GM06990 (cell line): ENCODE measurements at regions not wholly inside any gene's neighbourhood (a gene's known extent, or its start where the extent isn't known, plus 50 kb on each side); places are given as distances from the start of the nearest gene placed in this dataset.
"Not testable (repeated sequence)": the region's sequence is repeated elsewhere in the genome, so short reads cannot be mapped to it uniquely, and the experiment has no call there.

Source experiments
- DNase-seq: peaks from one replicate; pipeline ENCODE4 v3.0.0-alpha.2; 2011; ENCODE audit not compliant: insufficient read length; ENCODE audit errors: extremely low read depth
- H3K27me3 ChIP-seq: replicated peaks from 2 replicates; pipeline ENCODE4 v1.6.0; 2011; ENCODE audit warnings: low read length; ENCODE audit not compliant: control insufficient read depth, insufficient read depth
- H3K36me3 ChIP-seq: 2 replicates; pipeline ENCODE4 v1.5.1; 2011; ENCODE audit warnings: low read length; ENCODE audit not compliant: control insufficient read depth, insufficient read depth
- H3K4me3 ChIP-seq: replicated peaks from 2 replicates; pipeline ENCODE4 v1.5.1; 2011; ENCODE audit warnings: low read depth, mild to moderate bottlenecking, control low read depth, low read length
- TF ChIP-seq, protein P1 (sequence below): IDR thresholded peaks from 2 replicates; pipeline ENCODE4 v1.5.1; 2011; ENCODE audit warnings: low read length, control low read depth, mild to moderate bottlenecking, inconsistent platforms; ENCODE audit not compliant: insufficient read depth, poor library complexity, severe bottlenecking

DNA sequence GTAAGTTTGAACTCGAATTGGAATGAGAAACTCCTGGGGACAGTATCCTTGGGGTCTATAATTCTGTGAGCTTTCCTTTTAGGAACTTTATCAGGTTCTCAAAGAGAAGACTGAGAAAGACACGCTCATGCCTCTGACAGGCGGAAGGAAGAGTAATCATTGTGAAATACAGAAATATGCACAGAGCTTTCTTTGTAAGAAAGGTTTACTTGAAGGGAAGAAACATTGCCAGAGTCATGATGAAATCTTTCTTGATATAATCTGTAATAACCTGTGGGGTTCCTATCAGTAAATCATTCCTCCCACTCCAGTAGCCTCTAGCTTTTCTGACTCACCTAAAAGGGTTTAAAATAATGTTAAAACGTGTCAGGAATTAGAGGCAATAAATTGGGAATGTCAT is 83.6 kb upstream of the CCDC39 start:
- TF ChIP-seq, protein P1, sequence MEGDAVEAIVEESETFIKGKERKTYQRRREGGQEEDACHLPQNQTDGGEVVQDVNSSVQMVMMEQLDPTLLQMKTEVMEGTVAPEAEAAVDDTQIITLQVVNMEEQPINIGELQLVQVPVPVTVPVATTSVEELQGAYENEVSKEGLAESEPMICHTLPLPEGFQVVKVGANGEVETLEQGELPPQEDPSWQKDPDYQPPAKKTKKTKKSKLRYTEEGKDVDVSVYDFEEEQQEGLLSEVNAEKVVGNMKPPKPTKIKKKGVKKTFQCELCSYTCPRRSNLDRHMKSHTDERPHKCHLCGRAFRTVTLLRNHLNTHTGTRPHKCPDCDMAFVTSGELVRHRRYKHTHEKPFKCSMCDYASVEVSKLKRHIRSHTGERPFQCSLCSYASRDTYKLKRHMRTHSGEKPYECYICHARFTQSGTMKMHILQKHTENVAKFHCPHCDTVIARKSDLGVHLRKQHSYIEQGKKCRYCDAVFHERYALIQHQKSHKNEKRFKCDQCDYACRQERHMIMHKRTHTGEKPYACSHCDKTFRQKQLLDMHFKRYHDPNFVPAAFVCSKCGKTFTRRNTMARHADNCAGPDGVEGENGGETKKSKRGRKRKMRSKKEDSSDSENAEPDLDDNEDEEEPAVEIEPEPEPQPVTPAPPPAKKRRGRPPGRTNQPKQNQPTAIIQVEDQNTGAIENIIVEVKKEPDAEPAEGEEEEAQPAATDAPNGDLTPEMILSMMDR: no peak
- no peak for DNase-seq
- Histone ChIP-seq H3K36me3 (no peaks in the 10 kb centered on the region), H3K4me3 (no peak overlapping the region), H3K27me3 (no peaks in the 10 kb centered on the region)

DNA sequence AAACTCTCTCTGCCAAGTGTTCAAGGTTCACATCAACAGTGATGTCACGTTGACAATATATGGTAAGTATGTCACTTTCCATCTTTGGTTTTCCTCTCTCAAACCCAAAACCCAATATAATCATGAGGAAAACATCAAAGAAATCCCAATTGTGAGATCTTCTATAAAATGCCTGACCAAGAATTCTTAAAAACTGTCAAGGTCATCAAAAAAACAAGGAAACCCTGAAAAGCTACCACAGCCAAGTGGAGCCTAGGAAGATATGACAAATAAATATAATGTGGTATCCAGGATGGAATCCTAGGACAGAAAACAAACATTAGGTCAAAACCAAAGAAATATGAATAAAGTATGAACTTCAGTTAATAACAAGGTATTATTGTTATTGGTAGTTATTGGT is 85.2 kb upstream of the CCDC39 start:
- TF ChIP-seq, protein P1: no peak
- Histone ChIP-seq H3K4me3 (no peak overlapping the region), H3K36me3 (no peaks in the 10 kb centered on the region), H3K27me3 (no peaks in the 10 kb centered on the region)
- no peak for DNase-seq

DNA sequence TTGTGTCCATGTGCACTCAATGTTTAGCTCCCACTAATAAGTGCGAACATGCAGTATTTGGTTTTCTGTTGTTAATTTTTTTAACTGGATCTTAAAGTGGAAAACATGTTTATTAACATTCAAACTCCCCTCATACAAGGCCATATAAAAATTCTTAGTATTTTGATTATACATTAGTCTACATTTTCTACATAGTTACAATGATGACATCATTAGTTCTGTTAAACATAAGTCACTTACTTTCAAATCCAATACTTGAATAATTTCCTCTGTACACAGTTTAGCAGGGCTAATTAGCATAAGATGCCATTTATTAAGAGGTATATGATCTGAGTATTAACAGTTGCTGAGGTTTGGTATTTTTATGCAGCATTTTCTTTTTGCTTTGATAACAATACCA is 91.3 kb upstream of the CCDC39 start:
- Histone ChIP-seq H3K4me3 (no peak overlapping the region), H3K36me3 (no peaks in the 10 kb centered on the region), H3K27me3 (no peaks in the 10 kb centered on the region)
- DNase-seq: no peak
- TF ChIP-seq, protein P1: no peak

DNA sequence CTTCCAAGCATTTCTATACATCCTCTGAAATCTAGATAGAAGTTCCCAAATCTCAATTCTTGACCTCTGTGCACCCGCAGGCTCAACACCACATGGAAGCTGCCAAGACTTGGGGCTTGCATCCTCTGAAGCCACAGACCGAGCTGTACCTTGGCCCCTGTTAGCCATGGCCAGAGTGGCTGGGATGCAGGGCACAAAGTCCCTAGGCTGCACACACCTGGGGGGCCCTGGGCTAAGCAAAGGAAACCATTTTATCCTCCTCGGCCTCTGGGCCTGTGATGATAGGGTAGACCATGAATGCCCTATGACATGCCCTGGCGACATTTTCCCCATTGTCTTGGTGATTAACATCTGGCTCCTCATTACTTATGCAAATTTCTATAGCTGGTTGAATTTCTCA is 97.1 kb upstream of the CCDC39 start:
- TF ChIP-seq, protein P1: no peak
- H3K27me3 ChIP-seq: no peaks in the 10 kb centered on the region
- no peak overlapping the region for H3K4me3 ChIP-seq
- DNase-seq: no peak
- no peaks in the 10 kb centered on the region for H3K36me3 ChIP-seq

DNA sequence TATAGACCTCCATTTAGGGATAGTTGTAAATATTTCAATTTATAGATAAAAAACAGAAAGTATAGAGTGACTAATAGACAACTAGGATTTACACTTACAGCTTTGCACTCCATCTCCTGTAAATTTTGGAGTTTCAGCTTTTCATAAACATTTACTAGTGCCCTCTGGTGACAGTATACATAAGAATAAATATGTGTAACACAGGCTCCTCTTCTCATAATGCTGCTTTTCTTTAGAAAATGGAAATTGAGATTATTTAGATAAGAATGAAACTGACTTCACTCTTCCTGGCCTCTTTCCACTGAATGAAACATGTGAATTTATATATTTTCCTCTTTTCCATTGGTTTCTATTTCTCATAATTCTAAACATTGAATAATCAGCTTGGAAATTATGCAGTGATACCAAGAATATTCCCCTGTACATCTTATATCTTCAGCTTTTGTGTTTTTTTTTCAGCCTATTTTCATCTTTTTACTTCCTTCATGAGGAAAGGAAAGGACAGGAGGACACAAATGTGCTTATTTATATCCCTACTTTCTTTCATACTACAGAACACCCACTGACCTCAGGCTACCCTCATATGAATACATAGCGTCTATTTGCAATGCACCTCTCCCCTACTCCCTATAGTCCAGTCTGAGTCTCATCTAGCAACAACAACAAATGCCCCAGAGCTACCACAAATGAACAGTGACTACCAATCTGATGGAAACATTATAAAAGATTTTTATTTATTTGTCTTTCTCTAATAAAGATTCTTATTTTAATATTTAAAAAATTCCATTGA is 103.1 kb upstream of the CCDC39 start:
- DNase-seq: no peak
- Histone ChIP-seq H3K4me3 (no peak overlapping the region), H3K27me3 (no peaks in the 10 kb centered on the region), H3K36me3 (no peaks in the 10 kb centered on the region)
- TF ChIP-seq, protein P1: no peak

DNA sequence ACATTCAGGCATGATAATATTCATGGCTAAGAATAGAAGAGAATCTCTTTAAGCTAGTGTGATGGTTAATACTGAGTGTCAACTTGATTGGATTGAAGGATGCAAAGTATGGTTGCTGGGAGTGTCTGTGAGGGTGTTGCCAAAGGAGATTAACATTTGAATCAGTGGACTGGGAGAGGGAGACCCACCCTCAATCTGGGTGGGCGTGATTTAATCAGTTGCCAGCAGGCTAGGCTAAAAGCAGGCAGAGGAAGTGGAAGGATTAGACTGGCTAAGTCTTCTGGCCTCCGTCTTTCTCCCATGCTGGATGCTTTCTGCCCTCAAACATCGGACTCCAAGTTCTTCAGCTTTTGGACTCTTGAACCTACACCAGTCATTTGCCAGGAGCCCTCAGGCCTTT is 106.9 kb upstream of the CCDC39 start:
- not testable (repeated sequence) for H3K27me3 ChIP-seq, H3K4me3 ChIP-seq, DNase-seq, H3K36me3 ChIP-seq
